NT2/D1 (cell line): ENCODE measurements at regions not wholly inside any gene's neighbourhood (a gene's known extent, or its start where the extent isn't known, plus 50 kb on each side); places are given as distances from the start of the nearest gene placed in this dataset.

Source experiments
- SUZ12 ChIP-seq: IDR thresholded peaks from 2 replicates; pipeline ENCODE4 v1.6.1; 2011; ENCODE audit not compliant: insufficient read length, insufficient read depth; ENCODE audit errors: extremely low read depth
- ZNF274 ChIP-seq: IDR thresholded peaks from 2 replicates; pipeline ENCODE4 v1.6.1; 2011; ENCODE audit warnings: mild to moderate bottlenecking, low read depth, low read length

GRCh38 chr5:24268482-24269056 lies 376.2 kb downstream of the CDH10 start:
- no peak for TF ChIP-seq ZNF274
- TF ChIP-seq SUZ12, result no peak
